ENCODE measurements at regions not wholly inside any gene's neighbourhood (a gene's known extent, or its start where the extent isn't known, plus 50 kb on each side); places are given as distances from the start of the nearest gene placed in this dataset.

DNA sequence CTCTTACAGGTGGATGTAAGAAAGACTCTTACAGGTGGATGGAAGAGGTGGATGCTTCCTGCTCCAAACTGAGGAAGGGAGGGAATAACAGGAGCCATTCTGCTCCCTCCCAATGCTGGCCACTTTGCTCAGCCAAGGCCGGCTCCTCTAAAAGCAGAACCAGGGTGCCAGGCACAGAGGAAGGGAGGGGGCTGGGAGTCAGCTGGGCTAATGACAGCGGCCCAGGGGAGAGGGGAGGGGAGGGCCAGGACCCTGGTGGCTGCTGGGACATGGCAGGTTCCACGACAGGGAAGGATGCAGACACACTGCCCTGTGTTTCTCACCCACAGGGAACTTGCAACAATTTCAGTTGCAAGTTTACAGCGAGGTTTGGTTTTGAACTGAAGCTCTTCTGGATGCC is 173.4 kb downstream of the ANAPC1 start:
- no peak for DNase-seq (ENCODE audit: low read depth in 2 of 2)

DNA sequence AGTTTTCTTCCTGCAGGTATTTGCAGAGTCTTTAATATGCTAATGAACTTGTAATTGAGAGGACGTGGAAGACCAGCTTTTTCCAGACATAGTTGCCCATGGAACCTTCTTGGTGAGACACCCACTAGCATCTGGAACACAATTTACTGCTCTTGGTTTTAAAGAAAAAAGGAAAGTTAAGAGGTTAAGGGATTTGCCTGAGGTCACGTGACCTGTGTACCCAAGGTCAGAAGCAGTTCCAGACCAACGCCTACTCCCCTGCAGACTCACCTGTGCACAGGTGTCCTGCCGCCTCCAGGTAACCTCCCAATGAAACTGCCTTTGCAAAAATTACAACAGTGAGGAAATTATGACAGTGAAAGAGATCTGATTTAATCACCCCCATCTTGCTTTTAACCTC is 172.7 kb downstream of the ANAPC1 start:
- no peak for DNase-seq (ENCODE audit: low read depth in 2 of 2)

DNA sequence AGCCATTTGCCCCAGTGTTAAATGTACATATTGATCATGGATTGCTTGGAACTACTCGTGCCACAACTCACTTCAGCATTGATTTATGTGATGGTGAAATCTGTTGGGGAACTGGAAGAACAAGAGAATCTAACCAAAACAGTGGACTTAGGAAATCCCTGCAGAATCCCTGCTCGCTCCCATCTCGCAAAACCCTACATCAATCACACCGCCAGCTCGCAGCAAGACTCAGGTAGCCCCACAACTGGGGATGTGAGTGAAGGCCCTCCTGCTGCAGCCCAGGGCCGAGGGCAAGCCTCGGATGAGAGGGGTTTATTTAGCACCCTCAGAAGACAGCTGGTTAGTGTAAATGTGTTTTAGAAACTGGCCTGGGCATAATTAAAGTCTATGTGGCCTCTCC is 171.6 kb downstream of the ANAPC1 start:
- no peak for DNase-seq (ENCODE audit: low read depth in 2 of 2)

DNA sequence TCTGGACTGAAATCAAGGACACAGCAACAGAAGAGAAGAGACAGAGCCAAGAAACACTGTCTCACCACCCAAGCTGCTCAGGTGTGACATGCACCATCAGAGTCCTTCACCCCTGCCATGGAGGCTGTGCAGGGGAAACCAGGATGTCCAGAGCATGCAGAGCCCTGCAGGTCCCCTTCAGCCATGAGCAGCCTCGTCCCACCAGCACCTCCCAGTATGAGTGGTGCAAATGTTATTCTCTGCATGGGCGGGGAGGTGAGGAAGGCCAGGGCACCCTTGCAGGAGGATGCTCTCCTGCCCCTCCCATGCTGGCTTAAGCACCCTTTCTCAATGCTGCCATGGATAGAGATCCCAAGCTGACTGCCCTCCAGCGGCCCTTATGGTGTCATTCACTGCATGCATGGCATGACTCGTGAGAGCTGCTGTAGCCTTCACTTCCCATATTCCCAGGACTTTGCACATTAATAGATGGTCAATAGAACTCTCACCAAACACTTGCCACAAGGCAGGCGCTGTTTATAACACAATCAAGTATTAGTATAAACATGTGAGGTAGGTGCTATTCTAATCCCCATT is 171.0 kb downstream of the ANAPC1 start:
- no peak for DNase-seq (ENCODE audit: low read depth in 2 of 2)

DNA sequence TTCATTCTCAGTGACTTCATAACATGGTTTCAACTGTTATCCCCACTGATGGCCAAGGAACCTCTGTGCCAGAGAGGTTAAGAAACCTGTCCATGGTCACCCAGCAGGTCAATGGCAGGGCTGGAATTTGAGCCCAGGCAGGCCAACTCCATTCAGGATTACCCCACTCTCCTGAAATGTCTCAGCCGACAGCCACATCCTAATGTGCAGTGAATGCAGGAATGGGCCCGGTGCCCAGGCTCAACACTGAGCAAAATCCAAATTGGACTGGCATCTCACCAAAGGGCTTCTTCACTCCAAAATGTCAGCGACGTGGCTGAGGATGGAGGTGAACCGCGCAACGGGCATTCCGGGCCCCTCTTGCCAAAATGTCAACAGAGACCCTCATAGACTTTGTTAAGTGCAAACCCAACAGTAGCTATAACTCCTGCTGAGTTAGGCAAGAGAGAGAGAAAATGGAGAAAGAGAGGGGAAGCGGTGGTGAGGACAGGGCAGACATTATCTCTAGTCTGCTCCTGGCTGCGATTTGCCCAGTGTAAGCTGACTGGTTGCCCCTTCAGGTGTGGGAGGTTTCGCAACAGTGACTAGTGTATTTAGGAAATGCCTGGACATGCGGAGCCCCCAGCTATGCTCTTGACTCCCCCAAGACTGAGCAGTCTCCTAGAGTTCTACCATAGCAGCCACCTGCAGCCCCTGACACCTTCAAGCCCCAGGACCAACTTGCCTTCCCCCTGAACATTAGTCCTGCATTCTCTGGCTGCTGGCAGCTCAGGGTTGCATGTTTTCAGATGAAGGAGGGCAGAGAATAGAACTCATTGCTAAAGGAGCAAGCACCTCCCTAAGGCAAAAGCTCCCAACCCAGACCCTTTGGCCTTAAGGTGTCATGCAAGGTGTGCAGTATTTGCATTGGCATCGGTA is 167.7 kb downstream of the ANAPC1 start:
- no peak for DNase-seq (ENCODE audit: low read depth in 2 of 2)

DNA sequence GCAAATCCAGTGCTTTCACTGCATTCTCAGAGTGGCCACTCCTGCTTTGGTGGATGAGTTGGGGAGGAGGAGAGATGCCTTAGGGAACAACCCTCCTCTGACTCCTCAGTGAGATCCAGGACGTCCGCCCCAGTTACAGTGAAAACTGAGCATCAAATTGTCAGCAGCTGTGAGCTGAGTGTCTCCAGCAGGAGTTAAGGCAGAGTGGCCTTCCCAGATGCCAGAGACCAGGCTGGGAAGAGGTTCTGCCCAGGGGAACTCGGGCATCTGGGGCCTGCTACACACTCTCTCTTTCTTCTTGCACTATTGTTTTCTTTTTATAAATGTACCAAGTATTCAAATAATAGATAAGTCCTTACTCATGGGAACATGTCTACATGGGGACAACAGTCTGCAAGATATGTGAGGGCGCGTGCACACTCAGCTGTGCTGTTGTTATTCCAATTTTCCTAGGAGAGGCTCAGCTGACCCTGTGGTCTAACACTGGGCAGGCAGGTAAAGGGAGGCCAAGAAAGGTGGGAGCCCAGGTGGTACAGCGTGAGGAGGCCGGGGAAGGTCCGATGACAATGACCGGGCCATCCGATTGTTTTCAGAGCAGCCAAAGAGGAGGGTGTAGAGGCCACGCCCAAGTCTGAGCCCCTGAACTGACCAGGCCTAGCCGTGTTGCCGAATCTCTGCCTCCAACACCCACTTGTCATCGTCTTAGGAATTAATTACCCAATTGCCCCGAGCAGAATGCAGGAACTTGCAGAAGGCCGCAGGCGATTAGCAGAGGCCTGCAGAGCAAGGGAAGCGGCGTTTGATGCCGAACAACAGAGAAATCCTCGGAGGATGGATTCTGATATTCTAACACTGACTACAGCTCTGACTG is 166.9 kb downstream of the ANAPC1 start:
- DNase-seq (ENCODE audit: low read depth in 2 of 2) = no peak
